SIG-M5 treated with dmso at 0.1 percent for 504 hours (cell line): ENCODE measurements at regions not wholly inside any gene's neighbourhood (a gene's known extent, or its start where the extent isn't known, plus 50 kb on each side); places are given as distances from the start of the nearest gene placed in this dataset.
"Not testable (repeated sequence)": the region's sequence is repeated elsewhere in the genome, so short reads cannot be mapped to it uniquely, and the experiment has no call there.

Source experiments
- DNase-seq: peaks from one replicate; lab custom pipeline; 2025; ENCODE audit not compliant: unreplicated experiment; lab: John Stamatoyannopoulos, UW

- no peak for DNase-seq
Observed at GRCh38 chr3:124354150-124354549, 362.2 kb upstream of the ROPN1 start.

- no peak for DNase-seq
Observed at GRCh38 chr3:124358156-124358555, 366.2 kb upstream of the ROPN1 start.

- no peak for DNase-seq
Observed at GRCh38 chr3:124360155-124360554, 368.2 kb upstream of the ROPN1 start.

DNA sequence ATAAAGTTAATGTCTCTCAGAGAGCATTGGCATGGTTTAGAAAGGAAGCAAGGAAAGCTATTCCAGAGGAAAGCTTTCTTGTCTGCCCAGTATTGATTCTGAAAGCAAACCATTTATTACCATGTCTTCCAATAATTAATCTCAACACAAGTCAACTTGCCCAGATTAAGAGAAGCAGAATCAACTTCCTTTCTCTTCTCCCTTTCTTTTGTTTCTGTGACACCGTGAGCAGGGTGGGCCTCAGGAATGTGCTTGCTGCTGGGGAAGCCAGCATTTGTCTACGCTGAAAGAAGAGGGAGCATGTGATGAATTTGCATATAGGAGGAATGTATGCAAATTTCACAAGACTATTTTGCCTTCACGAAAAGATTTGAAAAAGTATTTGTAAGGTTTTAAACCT, 368.6 kb upstream of the ROPN1 start:
- no peak for DNase-seq

GRCh38 chr3:124361566-124361965, 368.7 kb upstream of the UMPS start:
- DNase-seq = no peak

GRCh38 chr3:124362455-124362854, 367.8 kb upstream of the UMPS start:
- no peak for DNase-seq

GRCh38 chr3:124363476-124363875, 366.8 kb upstream of the UMPS start:
- DNase-seq = no peak

- no peak for DNase-seq
Observed at GRCh38 chr3:124364317-124365020, 365.8 kb upstream of the UMPS start.

DNA sequence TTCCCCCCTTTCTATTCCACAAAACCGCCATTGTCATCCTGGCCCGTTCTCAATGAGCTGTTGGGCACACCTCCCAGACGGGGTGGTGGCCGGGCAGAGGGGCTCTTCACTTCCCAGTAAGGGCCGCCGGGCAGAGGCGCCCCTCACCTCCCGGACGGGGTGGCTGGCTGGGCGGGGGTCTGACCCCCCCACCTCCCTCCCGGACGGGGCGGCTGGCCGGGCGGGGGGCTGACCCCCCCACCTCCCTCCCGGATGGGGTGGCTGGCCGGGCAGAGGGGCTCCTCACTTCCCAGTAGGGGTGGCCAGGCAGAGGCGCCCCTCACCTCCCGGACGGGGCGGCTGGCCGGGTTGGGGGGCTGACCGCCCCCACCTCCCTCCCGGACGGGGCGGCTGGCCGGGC, 363.6 kb upstream of the UMPS start:
- not testable (repeated sequence) for DNase-seq

DNA sequence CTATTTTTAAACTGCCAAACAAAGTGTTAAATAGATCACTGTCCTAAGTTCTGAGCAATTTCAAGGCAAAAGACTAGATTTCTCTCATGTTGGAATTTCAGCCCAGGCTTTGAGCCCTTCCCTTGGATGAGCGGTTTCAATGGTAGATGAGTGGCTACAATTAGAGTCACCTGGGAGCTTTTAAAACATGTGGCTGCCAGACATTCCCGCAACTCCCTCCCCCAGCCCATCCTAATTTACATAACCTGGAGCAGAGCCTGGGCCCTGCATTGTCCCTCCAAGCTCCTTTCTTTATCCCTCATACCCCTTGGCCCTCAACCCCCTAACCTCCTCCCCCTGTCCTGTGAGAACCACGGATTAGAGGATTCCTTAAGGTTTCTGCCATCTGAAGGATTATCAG, 357.5 kb upstream of the UMPS start:
- no peak for DNase-seq

GRCh38 chr3:124373524-124373923, 356.7 kb upstream of the UMPS start:
- DNase-seq = no peak

DNA sequence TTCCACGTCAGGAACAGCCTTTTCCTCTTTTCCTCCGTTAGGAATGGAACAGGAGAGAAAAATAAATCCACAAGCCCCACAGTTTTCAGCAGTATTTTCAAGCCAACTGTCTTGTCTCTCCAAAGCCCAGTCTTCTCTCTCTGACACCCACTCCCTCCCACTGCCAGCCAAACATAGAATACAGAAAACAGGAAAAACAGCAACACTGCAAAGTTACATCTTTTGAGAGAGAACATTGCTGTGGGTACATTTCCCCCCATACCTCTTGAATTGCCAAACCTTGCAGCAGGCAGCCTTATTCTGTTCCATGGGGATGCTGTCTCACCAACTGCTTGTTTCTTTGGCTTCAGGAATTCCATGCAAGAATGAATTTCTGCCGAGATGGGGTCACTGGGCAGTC, 355.7 kb upstream of the UMPS start:
- DNase-seq = no peak

DNA sequence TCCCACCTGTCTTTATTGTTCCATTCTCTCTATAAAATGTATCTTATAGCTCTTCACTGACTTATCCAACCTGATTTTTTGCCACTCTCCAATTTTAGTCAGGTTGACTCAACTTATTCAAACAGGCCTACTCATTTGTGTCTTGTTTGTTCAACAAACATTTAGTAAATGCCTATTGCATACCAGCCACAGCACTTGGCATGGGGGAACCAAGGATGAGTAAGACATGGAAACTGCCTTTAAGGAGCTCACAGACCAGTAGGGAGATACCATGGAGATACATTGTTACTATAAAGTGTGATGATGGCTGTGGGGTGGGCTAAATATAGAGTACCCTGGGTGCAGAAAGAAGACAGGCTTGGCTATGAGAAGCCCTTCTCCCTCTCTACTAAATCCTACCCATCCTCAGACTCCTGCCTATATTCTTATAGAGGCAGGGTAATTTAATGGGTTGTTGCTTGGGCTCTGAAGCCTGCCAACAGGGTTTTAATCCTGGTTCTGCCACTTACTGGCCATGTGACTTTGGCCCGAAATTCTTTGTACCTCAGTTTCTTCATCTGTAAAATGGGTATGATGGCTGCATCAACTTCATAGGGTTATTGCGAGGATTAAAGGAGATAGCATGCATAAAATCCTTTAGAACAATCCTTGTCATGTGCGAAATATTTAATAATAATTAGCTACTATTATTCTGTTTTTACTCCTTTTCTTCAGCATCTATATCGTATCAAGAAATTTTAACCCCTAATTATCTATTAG, 348.5 kb upstream of the UMPS start:
- peak; percentile 7 for DNase-seq

GRCh38 chr3:124383051-124383450, 347.2 kb upstream of the UMPS start:
- DNase-seq = no peak

- no peak for DNase-seq
Observed at GRCh38 chr3:124383846-124384466, 346.3 kb upstream of the UMPS start.

GRCh38 chr3:124384527-124384926, 345.7 kb upstream of the UMPS start:
- no peak for DNase-seq

GRCh38 chr3:124385996-124386395, 344.3 kb upstream of the UMPS start:
- no peak for DNase-seq

DNA sequence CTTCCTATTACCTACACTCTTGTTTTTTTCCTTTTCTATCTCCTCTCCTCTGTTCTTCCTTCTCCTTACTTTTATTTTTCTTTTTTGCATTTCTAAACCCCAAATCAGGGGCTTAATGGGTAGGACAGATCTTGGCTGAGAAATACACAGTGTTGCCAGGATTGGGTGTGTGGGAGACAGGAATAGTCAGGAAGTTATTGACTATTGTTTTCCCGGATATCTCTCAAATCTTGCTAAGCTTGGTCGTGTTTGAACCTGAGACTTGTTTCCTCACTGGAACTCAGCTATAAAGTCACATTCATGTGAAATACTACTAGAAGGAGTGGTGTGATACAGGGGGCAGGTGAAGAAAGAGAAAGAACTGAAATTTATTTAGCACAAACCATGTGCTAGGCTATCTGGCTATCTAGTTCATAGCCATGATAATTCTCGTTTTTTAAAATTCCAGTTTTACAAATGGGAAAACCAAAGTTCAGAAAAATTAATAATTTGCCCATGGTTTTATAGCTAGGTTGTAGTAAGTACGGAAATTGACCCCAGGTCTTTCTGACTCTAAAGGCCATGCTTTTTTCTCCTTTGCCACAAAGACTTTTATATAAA, 343.2 kb upstream of the UMPS start:
- DNase-seq = no peak

DNA sequence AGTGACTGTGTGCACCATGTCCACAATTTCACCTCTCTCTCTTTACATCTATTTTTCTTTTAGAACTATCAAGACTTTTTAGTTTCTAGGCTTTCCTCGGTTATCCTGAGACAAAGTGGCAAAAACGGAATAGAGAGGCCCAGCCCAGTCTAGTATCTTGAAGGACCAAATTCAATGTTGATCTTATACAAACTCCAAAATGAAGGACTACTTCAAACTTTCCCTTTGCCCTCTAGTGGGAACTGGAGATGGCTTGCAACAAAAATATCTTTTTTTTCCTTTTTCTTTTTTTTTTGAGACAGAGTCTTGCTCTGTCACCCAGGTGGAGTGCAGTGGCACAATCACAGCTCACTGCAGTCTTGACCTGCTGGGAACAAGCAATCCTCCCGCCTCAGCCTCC, 338.5 kb upstream of the UMPS start:
- no peak for DNase-seq

DNA sequence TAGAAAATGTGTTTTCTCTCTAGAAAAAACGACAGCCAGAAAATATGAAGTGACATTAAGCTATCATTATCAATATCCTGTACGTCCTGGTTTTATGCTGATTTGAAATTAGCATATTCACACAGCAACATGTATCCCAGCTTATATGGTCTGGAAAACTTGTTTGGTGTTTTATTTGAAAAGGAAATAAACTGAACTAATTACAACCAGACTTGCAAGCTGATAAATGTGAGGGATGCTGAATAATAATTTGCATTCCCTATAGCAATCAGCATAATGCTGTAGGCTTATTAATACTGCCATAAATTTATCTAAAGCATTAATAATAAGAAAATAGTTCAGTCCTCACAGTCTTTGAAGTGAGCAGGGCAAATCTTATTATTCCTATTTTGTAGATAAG, 336.9 kb upstream of the UMPS start:
- no peak for DNase-seq

GRCh38 chr3:124395162-124395561, 335.1 kb upstream of the UMPS start:
- DNase-seq = no peak
